ENCODE measurements at regions not wholly inside any gene's neighbourhood (a gene's known extent, or its start where the extent isn't known, plus 50 kb on each side); places are given as distances from the start of the nearest gene placed in this dataset.

DNA sequence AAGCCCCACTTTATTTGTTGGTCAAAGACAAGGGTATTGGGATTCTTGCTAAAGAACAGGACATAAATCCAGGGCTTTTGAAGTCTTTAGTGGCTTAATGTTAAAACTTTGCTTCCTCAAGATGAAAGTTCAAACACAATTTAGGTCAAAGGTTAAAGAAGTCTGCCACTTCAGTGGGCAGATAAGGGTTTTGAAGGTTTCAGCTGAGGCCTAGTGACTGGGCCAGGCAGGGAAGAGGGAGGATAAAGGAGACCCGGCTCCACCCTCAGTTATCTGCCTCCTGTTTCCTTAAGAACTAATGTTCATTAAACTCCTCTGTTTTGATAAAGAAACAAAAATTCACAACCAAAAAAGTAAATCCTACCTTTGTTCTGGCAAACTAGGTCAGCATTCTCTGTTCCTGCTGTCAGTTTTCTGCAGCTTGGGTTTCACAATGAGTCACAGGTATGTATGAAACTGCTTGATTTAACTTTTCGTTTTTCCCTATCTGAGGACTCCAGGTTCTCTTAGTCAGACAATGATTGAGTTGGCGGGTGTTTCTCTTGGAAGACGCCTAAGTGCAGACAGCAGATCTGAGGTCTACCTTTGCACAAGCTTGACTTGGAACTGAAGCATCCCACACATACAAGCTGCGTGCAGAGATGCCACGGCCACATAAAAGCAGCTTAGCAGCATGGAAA lies 208.3 kb downstream of the EXOC5 start:
- TF ChIP-seq GATA2 (IDR thresholded peaks at IDR 0.05; ENCODE audit: low read depth, low read length) (no peak), GATA3 (IDR thresholded peaks at IDR 0.05; ENCODE audit: low read depth, low read length) (no peak)
